ENCODE measurements at regions not wholly inside any gene's neighbourhood (a gene's known extent, or its start where the extent isn't known, plus 50 kb on each side); places are given as distances from the start of the nearest gene placed in this dataset.

- in situ Hi-C loops (cut with HindIII; ENCODE audit: low sequenced_read_pairs) = no loop called here
- no peak for TF ChIP-seq CTCF (IDR thresholded peaks at IDR 0.05; ENCODE audit: low read depth, low read length, missing control alignments)
- H3K4me3 ChIP-seq (ENCODE audit: low read depth, low read length) = no peak overlapping the region
- DNase-seq (ENCODE audit: low read depth) = no peak
These were observed 644.1 kb upstream of the TENM3 start for GRCh38 chr4:181599134-181599533.

GRCh38 chr4:181601103-181601502, 642.1 kb upstream of the TENM3 start:
- no peak overlapping the region for H3K4me3 ChIP-seq (ENCODE audit: low read depth, low read length)
- in situ Hi-C loops (cut with HindIII; ENCODE audit: low sequenced_read_pairs) = no loop called here
- no peak for DNase-seq (ENCODE audit: low read depth)
- no peak for TF ChIP-seq CTCF (IDR thresholded peaks at IDR 0.05; ENCODE audit: low read depth, low read length, missing control alignments)

GRCh38 chr4:181604546-181604945, 638.7 kb upstream of the TENM3 start:
- in situ Hi-C loops (cut with HindIII; ENCODE audit: low sequenced_read_pairs) = no loop called here
- H3K4me3 ChIP-seq (ENCODE audit: low read depth, low read length) = no peak overlapping the region
- no peak for DNase-seq (ENCODE audit: low read depth)
- no peak for TF ChIP-seq CTCF (IDR thresholded peaks at IDR 0.05; ENCODE audit: low read depth, low read length, missing control alignments)

- no peak for DNase-seq (ENCODE audit: low read depth)
- H3K4me3 ChIP-seq (ENCODE audit: low read depth, low read length) = no peak overlapping the region
- in situ Hi-C loops (cut with HindIII; ENCODE audit: low sequenced_read_pairs) = no loop called here
- no peak for TF ChIP-seq CTCF (IDR thresholded peaks at IDR 0.05; ENCODE audit: low read depth, low read length, missing control alignments)
These were observed 636.9 kb upstream of the TENM3 start for GRCh38 chr4:181606300-181606699.

GRCh38 chr4:181608181-181608580, 635.0 kb upstream of the TENM3 start:
- in situ Hi-C loops (cut with HindIII; ENCODE audit: low sequenced_read_pairs) = no loop called here
- peak; percentile 11 for DNase-seq (ENCODE audit: low read depth)
- no peak for TF ChIP-seq CTCF (IDR thresholded peaks at IDR 0.05; ENCODE audit: low read depth, low read length, missing control alignments)
- no peak overlapping the region for H3K4me3 ChIP-seq (ENCODE audit: low read depth, low read length)

- TF ChIP-seq CTCF (IDR thresholded peaks at IDR 0.05; ENCODE audit: low read depth, low read length, missing control alignments) = no peak
- no peak for DNase-seq (ENCODE audit: low read depth)
- in situ Hi-C loops (cut with HindIII; ENCODE audit: low sequenced_read_pairs) = no loop called here
- no peak overlapping the region for H3K4me3 ChIP-seq (ENCODE audit: low read depth, low read length)
These were observed 632.0 kb upstream of the TENM3 start for GRCh38 chr4:181611033-181611711.

All from astrocyte of the cerebellum (primary cell).